Neuronal stem cell (in vitro differentiated cells): ENCODE measurements at regions not wholly inside any gene's neighbourhood (a gene's known extent, or its start where the extent isn't known, plus 50 kb on each side); places are given as distances from the start of the nearest gene placed in this dataset.

Source experiments
- DNase-seq: peaks from one replicate; pipeline ENCODE4 v3.0.0-alpha.2; 2013; ENCODE audit warnings: low spot score
- H2AFZ ChIP-seq: one replicate; pipeline ENCODE4 v1.6.1; 2013; ENCODE audit warnings: mild to moderate bottlenecking, low read length, inconsistent platforms
- H2AK5ac ChIP-seq: 2 replicates; pipeline ENCODE4 v1.6.1; 2013; ENCODE audit warnings: low read depth, mild to moderate bottlenecking, inconsistent platforms, low read length, moderate library complexity, mixed read lengths
- H2BK120ac ChIP-seq: 2 replicates; pipeline ENCODE4 v1.6.1; 2013; ENCODE audit warnings: low read depth, mild to moderate bottlenecking, inconsistent platforms, low read length, moderate library complexity, mixed read lengths
- H2BK12ac ChIP-seq: one replicate; pipeline ENCODE4 v1.6.1; 2013; ENCODE audit warnings: low read length, inconsistent platforms
- H2BK15ac ChIP-seq: 2 replicates; pipeline ENCODE4 v1.6.1; 2013; ENCODE audit warnings: mild to moderate bottlenecking, low read length, inconsistent platforms, mixed read lengths
- H2BK5ac ChIP-seq: one replicate; pipeline ENCODE4 v1.6.1; 2013; ENCODE audit warnings: inconsistent platforms, mild to moderate bottlenecking, low read length, moderate library complexity
- H3K14ac ChIP-seq: one replicate; pipeline ENCODE4 v1.6.1; 2013; ENCODE audit warnings: low read length, inconsistent platforms
- H3K18ac ChIP-seq: 2 replicates; pipeline ENCODE4 v1.6.1; 2013; ENCODE audit warnings: low read length, inconsistent platforms
- H3K23ac ChIP-seq: 2 replicates; pipeline ENCODE4 v1.6.1; 2013; ENCODE audit warnings: low read depth, mild to moderate bottlenecking, mixed read lengths, low read length, inconsistent platforms; ENCODE audit not compliant: poor library complexity
- H3K27ac ChIP-seq: replicated peaks from 3 replicates; pipeline ENCODE4 v1.5.1; 2013; ENCODE audit warnings: low read length, inconsistent platforms
- H3K27me3 ChIP-seq, 3 experiments: 2 replicates each; pipeline ENCODE4 v1.6.1; 2013; ENCODE audit warnings: low read length in 3 of 3, mild to moderate bottlenecking in 2 of 3, inconsistent platforms in 1 of 3, low read depth in 1 of 3, mixed read lengths in 1 of 3, moderate library complexity in 1 of 3; ENCODE audit not compliant: control insufficient read depth in 3 of 3, insufficient read depth in 3 of 3
- H3K36me3 ChIP-seq, 2 donors: replicated peaks in 1 of 2; 2 replicates each; pipeline ENCODE4 v1.6.1; 2013; ENCODE audit warnings: low read length in 2 of 2; ENCODE audit not compliant: control insufficient read depth in 2 of 2, insufficient read depth in 2 of 2
- H3K4ac ChIP-seq: 2 replicates; pipeline ENCODE4 v1.6.1; 2013; ENCODE audit warnings: inconsistent platforms, mild to moderate bottlenecking, low read length, moderate library complexity
- H3K4me1 ChIP-seq, 2 donors: 1 replicate in 1 of 2; 2 replicates in 1 of 2; pipeline ENCODE4 v1.6.1; 2013; ENCODE audit warnings: low read length in 2 of 2, low read depth in 1 of 2; ENCODE audit not compliant: control insufficient read depth in 2 of 2, insufficient read depth in 1 of 2
- H3K4me2 ChIP-seq: one replicate; pipeline ENCODE4 v1.6.1; 2013; ENCODE audit warnings: mild to moderate bottlenecking, low read length, inconsistent platforms; ENCODE audit not compliant: insufficient read depth, poor library complexity, severe bottlenecking
- H3K4me3 ChIP-seq, 2 donors: 2 replicates each; pipeline ENCODE4 v1.5.1; 2013; ENCODE audit warnings: low read length in 2 of 2, mild to moderate bottlenecking in 2 of 2, inconsistent platforms in 1 of 2, moderate library complexity in 1 of 2
- H3K79me1 ChIP-seq: one replicate; pipeline ENCODE4 v1.6.1; 2013; ENCODE audit warnings: low read depth, mild to moderate bottlenecking, inconsistent platforms, low read length, moderate library complexity
- H3K9ac ChIP-seq: one replicate; pipeline ENCODE4 v1.6.1; 2013; ENCODE audit warnings: mild to moderate bottlenecking, low read depth, low read length, inconsistent platforms; ENCODE audit not compliant: poor library complexity
- H3K9me3 ChIP-seq, 2 donors: replicated peaks in 1 of 2; 2 replicates each; pipeline versions ENCODE3 to v1.6.1; 2013; ENCODE audit warnings: low read length in 2 of 2, mild to moderate bottlenecking in 2 of 2, inconsistent platforms in 1 of 2, low read depth in 1 of 2, mixed read lengths in 1 of 2, moderate library complexity in 1 of 2; ENCODE audit not compliant: control insufficient read depth in 2 of 2, insufficient read depth in 1 of 2
- H4K8ac ChIP-seq: one replicate; pipeline ENCODE4 v1.6.1; 2013; ENCODE audit warnings: low read depth, mild to moderate bottlenecking, inconsistent platforms, low read length, moderate library complexity
- H4K91ac ChIP-seq: one replicate; pipeline ENCODE4 v1.6.1; 2013; ENCODE audit warnings: low read length, low read depth, mild to moderate bottlenecking, inconsistent platforms; ENCODE audit not compliant: poor library complexity
- WGBS, 2 donors: extraction: QIAGEN DNeasy Blood & Tissue Kit; methylation state at CpG; one replicate each; pipeline ENCODE4 v1.1.7; 2013; ENCODE audit warnings: missing lambda C conversion rate in 2 of 2, mixed read lengths in 1 of 2; ENCODE audit not compliant: insufficient read length in 2 of 2, insufficient replicate concordance in 1 of 2; ENCODE audit errors: extremely low coverage in 2 of 2; 5-methylcytosine and 5-hydroxymethylcytosine counted together

DNA sequence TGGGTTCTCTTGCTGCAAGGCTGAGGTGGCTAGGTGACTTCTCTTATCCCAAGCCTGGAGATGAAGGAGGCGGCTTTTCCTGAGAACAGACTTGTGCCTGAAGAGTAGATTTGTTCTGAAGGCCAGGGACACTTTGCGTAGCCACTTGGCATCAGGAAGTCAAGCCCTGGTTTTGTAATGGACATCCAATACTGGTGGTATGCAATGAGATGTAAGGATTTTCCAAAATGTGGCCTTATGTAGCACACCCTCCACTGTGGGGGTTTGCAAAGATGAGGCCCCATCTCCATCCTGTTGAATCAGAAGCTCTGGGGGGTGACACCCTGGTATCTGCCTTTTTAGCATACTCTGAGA is 124.5 kb upstream of the IPO9 start:
- no peak overlapping the region for H3K9ac ChIP-seq
- DNase-seq = no peak
- no peak overlapping the region for H3K4me2 ChIP-seq
- H2AK5ac ChIP-seq = no peak overlapping the region
- H2BK12ac ChIP-seq = no peak overlapping the region
- no peaks in the 10 kb centered on the region for H3K36me3 ChIP-seq
- H3K9me3 ChIP-seq = peaks cover 0 to 7% of the 10 kb centered on the region in 2 donors
- no peaks in the 10 kb centered on the region for H3K27me3 ChIP-seq
- no peak overlapping the region for H2BK15ac ChIP-seq
- no peak overlapping the region for H3K4me3 ChIP-seq
- H3K4me1 ChIP-seq = peaks cover 14 to 24% of the 10 kb centered on the region in 2 donors
- H4K91ac ChIP-seq = no peak overlapping the region
- H2BK120ac ChIP-seq = no peak overlapping the region
- WGBS, 2 donors = no CpG with 5 or more reads among the region's 2 CpGs
- H2AFZ ChIP-seq = no peak overlapping the region
- H2BK5ac ChIP-seq = no peak overlapping the region
- no peak overlapping the region for H3K4ac ChIP-seq
- no peak overlapping the region for H3K23ac ChIP-seq
- H3K18ac ChIP-seq = no peak overlapping the region
- H3K14ac ChIP-seq = no peak overlapping the region
- H3K27ac ChIP-seq = no peak overlapping the region
- H4K8ac ChIP-seq = no peak overlapping the region
- no peaks in the 10 kb centered on the region for H3K79me1 ChIP-seq

DNA sequence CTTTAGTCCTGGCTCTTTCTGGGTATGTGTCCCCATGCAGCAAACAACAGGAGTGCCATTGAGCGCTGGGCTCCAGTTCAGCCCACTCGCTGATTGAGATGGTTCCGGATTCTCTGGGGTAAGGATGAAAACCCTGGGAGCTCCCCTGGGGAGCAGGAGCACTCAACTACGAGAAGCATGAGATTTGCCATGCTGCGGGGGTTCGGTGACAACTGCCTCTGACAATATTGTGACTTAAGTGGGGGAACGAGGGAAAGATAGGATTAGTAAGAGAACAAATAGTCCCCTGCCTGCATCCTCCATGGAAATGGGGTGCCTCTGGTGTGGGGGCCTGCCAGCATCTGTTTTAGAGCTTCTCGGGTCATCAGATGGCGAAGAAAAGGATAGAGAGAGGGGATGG is 123.6 kb upstream of the IPO9 start:
- Histone ChIP-seq H4K91ac (no peak overlapping the region), H2AFZ (no peak overlapping the region), H3K27me3 (no peaks in the 10 kb centered on the region), H3K18ac (no peak overlapping the region), H3K36me3 (no peaks in the 10 kb centered on the region), H4K8ac (no peak overlapping the region), H3K79me1 (no peaks in the 10 kb centered on the region), H3K9me3 (peaks cover 0 to 7% of the 10 kb centered on the region in 2 donors), H3K4ac (no peak overlapping the region), H3K4me1 (peaks cover 18 to 24% of the 10 kb centered on the region in 2 donors), H2AK5ac (peak overlapping the region; percentile 16), H3K23ac (no peak overlapping the region), H3K9ac (no peak overlapping the region), H2BK12ac (no peak overlapping the region), H2BK5ac (no peak overlapping the region), H3K4me3 (no peak overlapping the region), H3K27ac (no peak overlapping the region), H3K4me2 (no peak overlapping the region), H3K14ac (peak overlapping the region; percentile 17), H2BK120ac (no peak overlapping the region), H2BK15ac (no peak overlapping the region)
- DNase-seq = no peak
- WGBS, 2 donors = no CpG with 5 or more reads among the region's 9 CpGs

DNA sequence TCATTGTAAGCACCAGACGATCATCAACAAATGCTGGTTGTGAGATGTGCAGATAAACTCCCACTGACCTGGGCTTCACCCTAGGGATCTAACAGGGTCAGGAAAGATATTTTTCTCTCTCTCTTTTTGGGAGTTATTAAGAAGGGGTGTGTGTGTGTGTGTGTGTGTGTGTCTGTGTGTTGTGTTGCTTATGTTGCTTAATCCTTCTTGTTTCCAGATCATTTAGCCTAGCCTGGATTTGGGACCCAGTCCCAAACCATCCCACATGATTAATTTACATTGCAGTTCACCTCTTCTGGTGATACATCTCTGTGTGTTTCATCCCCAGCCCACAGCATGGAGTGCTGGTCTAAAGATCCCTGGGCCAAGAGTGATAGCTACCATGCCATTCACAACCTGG is 122.8 kb upstream of the IPO9 start:
- no peak overlapping the region for H2AFZ ChIP-seq
- H2BK120ac ChIP-seq = no peak overlapping the region
- no peak overlapping the region for H4K91ac ChIP-seq
- no peaks in the 10 kb centered on the region for H3K36me3 ChIP-seq
- peaks cover 19 to 26% of the 10 kb centered on the region in 2 donors for H3K4me1 ChIP-seq
- H3K4me2 ChIP-seq = no peak overlapping the region
- H3K4me3 ChIP-seq = no peak overlapping the region
- DNase-seq = no peak
- no peak overlapping the region for H2AK5ac ChIP-seq
- no peak overlapping the region for H3K14ac ChIP-seq
- no peak overlapping the region for H2BK15ac ChIP-seq
- no peak overlapping the region for H3K9ac ChIP-seq
- no peaks in the 10 kb centered on the region for H3K27me3 ChIP-seq
- no peak overlapping the region for H4K8ac ChIP-seq
- no peak overlapping the region for H3K27ac ChIP-seq
- WGBS, 2 donors = no CpG with 5 or more reads among the region's 1 CpG
- H3K79me1 ChIP-seq = no peaks in the 10 kb centered on the region
- no peak overlapping the region for H3K18ac ChIP-seq
- H3K9me3 ChIP-seq = peaks cover 0 to 7% of the 10 kb centered on the region in 2 donors
- H2BK12ac ChIP-seq = no peak overlapping the region
- H2BK5ac ChIP-seq = no peak overlapping the region
- no peak overlapping the region for H3K23ac ChIP-seq
- H3K4ac ChIP-seq = no peak overlapping the region

- Histone ChIP-seq H4K8ac (no peak overlapping the region), H2BK5ac (no peak overlapping the region), H4K91ac (no peak overlapping the region), H3K79me1 (no peaks in the 10 kb centered on the region), H3K4ac (no peak overlapping the region), H3K14ac (no peak overlapping the region), H3K4me2 (no peak overlapping the region), H3K4me3 (no peak overlapping the region), H3K23ac (no peak overlapping the region), H3K18ac (peak overlapping the region; percentile 11), H3K27ac (no peak overlapping the region), H2BK15ac (no peak overlapping the region), H3K4me1 (peaks cover 26 to 30% of the 10 kb centered on the region in 2 donors), H2AFZ (no peak overlapping the region), H2BK12ac (no peak overlapping the region), H3K27me3 (no peaks in the 10 kb centered on the region), H3K9me3 (no peaks in the 10 kb centered on the region), H2BK120ac (no peak overlapping the region), H3K36me3 (no peaks in the 10 kb centered on the region), H2AK5ac (peak overlapping the region; percentile 30), H3K9ac (no peak overlapping the region)
- WGBS, 2 donors = no CpG with 5 or more reads among the region's 7 CpGs
- no peak for DNase-seq
These were observed 121.9 kb upstream of the IPO9 start for GRCh38 chr1:201707027-201707426.
